GM12878 (cell line): ENCODE measurements at regions not wholly inside any gene's neighbourhood (a gene's known extent, or its start where the extent isn't known, plus 50 kb on each side); places are given as distances from the start of the nearest gene placed in this dataset.
A peak's percentile ranks its signal among the peaks of the same experiment; 100 is the strongest.

Experiments used
- ATAC-seq: fragments of 200-7000 bp; cut with Tn5 transposase; 3 replicates; pipeline ENCODE4 v1.9.1; 2020; ENCODE audit warnings: mild to moderate bottlenecking, moderate library complexity
- BruUV-seq: library from RNA; stranded (reverse); fragments of 400-500 nt; replicated peaks from 2 replicates; lab custom pipeline; 2021; lab: Mats Ljungman, UMichigan
- CTCF ChIA-PET: fragments of 300-600 bp; sonication (Branson Sonifier 250); formaldehyde crosslinking; extraction: SDS; loops from one replicate; lab custom pipeline; 2021; ENCODE audit warnings: inconsistent platforms; lab: Yijun Ruan, JAX
- POLR2A ChIA-PET: fragments of 350-600 bp; formaldehyde crosslinking; extraction: SDS; loops from one replicate; lab custom pipeline; 2021; ENCODE audit warnings: inconsistent platforms; lab: Charles Lee
- RAD21 ChIA-PET: fragments of 300-600 bp; sonication (Branson Sonifier 250); formaldehyde crosslinking; loops from one replicate; lab custom pipeline; 2023; ENCODE audit warnings: antibody characterized with exemption; ENCODE audit not compliant: unreplicated experiment; lab: Charles Lee
- SMC1A ChIA-PET: fragments of 300-600 bp; sonication (Branson Sonifier 250); formaldehyde crosslinking; loops from one replicate; lab custom pipeline; 2023; ENCODE audit not compliant: unreplicated experiment, uncharacterized antibody; lab: Charles Lee
- DNase-seq: peaks from one replicate; pipeline ENCODE4 v3.0.0-alpha.2; 2011; ENCODE audit warnings: low read depth, low spot score
- FAIRE-seq: peaks from 3 replicates; lab custom pipeline; 2011; peaks lifted over from hg19 to GRCh38; lab: Jason Lieb, UNC
- H2AFZ ChIP-seq: 2 replicates; pipeline ENCODE4 v1.6.0; 2011; ENCODE audit warnings: low read depth, low read length, control low read depth; ENCODE audit not compliant: control insufficient read depth
- H3K27ac ChIP-seq: 2 replicates; pipeline ENCODE4 v1.5.1; 2011; ENCODE audit warnings: control low read depth; ENCODE audit not compliant: control insufficient read depth, insufficient read depth
- H3K27me3 ChIP-seq, 2 experiments: replicated peaks in 1 of 2; 2 replicates each; pipeline versions ENCODE4 v1.6.0 to v1.6.1; 2011; ENCODE audit warnings: low read length in 1 of 2; ENCODE audit not compliant: control insufficient read depth in 2 of 2, insufficient read depth in 2 of 2
- H3K36me3 ChIP-seq, 2 experiments: 2 replicates each; pipeline ENCODE4 v1.5.1; 2011; ENCODE audit warnings: low read length in 1 of 2; ENCODE audit not compliant: control insufficient read depth in 2 of 2, insufficient read depth in 2 of 2
- H3K4me1 ChIP-seq: 2 replicates; pipeline ENCODE4 v1.6.1; 2011; ENCODE audit warnings: mild to moderate bottlenecking, low read length, moderate library complexity, mixed read lengths; ENCODE audit not compliant: control insufficient read depth, insufficient read depth
- H3K4me2 ChIP-seq: 2 replicates; pipeline ENCODE4 v1.6.0; 2011; ENCODE audit warnings: control low read depth; ENCODE audit not compliant: control insufficient read depth, insufficient read depth
- H3K4me3 ChIP-seq: fragments of 200-600 bp; sonication (generic); 2 replicates; pipeline ENCODE4 v1.5.1; 2016
- H3K79me2 ChIP-seq: 2 replicates; pipeline ENCODE4 v1.6.0; 2011; ENCODE audit warnings: low read length; ENCODE audit not compliant: control insufficient read depth, insufficient read depth
- H3K9ac ChIP-seq: 2 replicates; pipeline ENCODE4 v1.8.0; 2011; ENCODE audit warnings: low read length, control low read depth, mixed read lengths; ENCODE audit not compliant: control insufficient read depth, insufficient read depth
- H3K9me3 ChIP-seq: replicated peaks from 3 replicates; pipeline ENCODE4 v1.5.1; 2011; ENCODE audit warnings: mild to moderate bottlenecking, low read length; ENCODE audit not compliant: control insufficient read depth, insufficient read depth
- H4K20me1 ChIP-seq: 2 replicates; pipeline ENCODE4 v1.6.0; 2011; ENCODE audit not compliant: control insufficient read depth, insufficient read depth
- CBFB ChIP-seq: IDR thresholded peaks from 2 replicates; pipeline ENCODE4 v1.6.1; 2016; ENCODE audit warnings: antibody characterized with exemption, low read depth
- CBX5 ChIP-seq: sonication (generic); IDR thresholded peaks from 2 replicates; pipeline ENCODE4 v1.6.1; 2016; ENCODE audit warnings: low read depth, moderate library complexity, mild to moderate bottlenecking, inconsistent platforms
- CEBPB ChIP-seq, 2 experiments: fragments of 150-350 bp in 1 of 2; IDR thresholded peaks; 2 replicates each; pipeline ENCODE4 v1.6.1; 2012 to 2014; ENCODE audit warnings: low read depth in 2 of 2, low read length in 2 of 2, borderline replicate concordance in 1 of 2, inconsistent platforms in 1 of 2
- EGR1 ChIP-seq, 2 experiments: IDR thresholded peaks; 1 replicate in 1 of 2; 2 replicates in 1 of 2; pipeline ENCODE4 v1.6.1; 2011 to 2012; ENCODE audit warnings: low read depth in 2 of 2, low read length in 2 of 2, borderline replicate concordance in 1 of 2, mild to moderate bottlenecking in 1 of 2, moderate library complexity in 1 of 2
- ESRRA ChIP-seq: IDR thresholded peaks from 2 replicates; pipeline ENCODE4 v1.6.1; 2012; ENCODE audit warnings: mild to moderate bottlenecking, low read length, improper control_type of control experiment
- EZH2 ChIP-seq: IDR thresholded peaks from 2 replicates; pipeline ENCODE4 v1.6.1; 2012; ENCODE audit warnings: low read depth, mild to moderate bottlenecking, control low read depth, inconsistent platforms, low read length, borderline replicate concordance; ENCODE audit not compliant: control insufficient read depth
- GATAD2B ChIP-seq: fragments of 450-650 bp; conservative IDR thresholded peaks from 2 replicates; pipeline ENCODE4 v1.6.1; 2017; ENCODE audit warnings: low read depth, mild to moderate bottlenecking, moderate library complexity
- MTA3 ChIP-seq: IDR thresholded peaks from 2 replicates; pipeline ENCODE4 v1.6.1; 2012; ENCODE audit warnings: low read length, inconsistent platforms, borderline replicate concordance
- NFYB ChIP-seq: IDR thresholded peaks from 2 replicates; pipeline ENCODE4 v1.6.1; 2011; ENCODE audit warnings: low read depth, mild to moderate bottlenecking, low read length, improper control_type of control experiment, moderate library complexity; ENCODE audit not compliant: insufficient read depth
- NR2C1 ChIP-seq: fragments of 450-650 bp; IDR thresholded peaks from 2 replicates; pipeline ENCODE4 v1.6.1; 2017; ENCODE audit warnings: antibody characterized with exemption, mild to moderate bottlenecking, moderate library complexity
- POLR2AphosphoS2 ChIP-seq: IDR thresholded peaks from 2 replicates; pipeline ENCODE4 v1.6.1; 2011; ENCODE audit warnings: low read depth, mild to moderate bottlenecking, low read length, improper control_type of control experiment, moderate library complexity
- POLR2AphosphoS5 ChIP-seq: IDR thresholded peaks from 2 replicates; pipeline ENCODE4 v1.6.1; 2011; ENCODE audit warnings: mild to moderate bottlenecking, low read length, inconsistent platforms
- RAD51 ChIP-seq: fragments of 450-650 bp; IDR thresholded peaks from 2 replicates; pipeline ENCODE4 v1.6.1; 2016; ENCODE audit warnings: moderate library complexity, mild to moderate bottlenecking, inconsistent platforms
- SMAD5 ChIP-seq: IDR thresholded peaks from 2 replicates; pipeline ENCODE4 v1.6.1; 2016; ENCODE audit warnings: antibody characterized with exemption, low read depth
- YBX1 ChIP-seq: fragments of 450-650 bp; IDR thresholded peaks from 2 replicates; pipeline ENCODE4 v1.6.1; 2016; ENCODE audit warnings: antibody characterized with exemption
- YY1 ChIP-seq: IDR thresholded peaks from 2 replicates; pipeline ENCODE4 v1.6.1; 2011; ENCODE audit warnings: low read depth, mild to moderate bottlenecking, low read length
- ZNF207 ChIP-seq: fragments of 450-650 bp; IDR thresholded peaks from 2 replicates; pipeline ENCODE4 v1.6.1; 2014; ENCODE audit warnings: antibody characterized with exemption, mild to moderate bottlenecking, borderline replicate concordance
- ZNF274 ChIP-seq: IDR thresholded peaks from one replicate; pipeline ENCODE4 v1.8.0; 2011; ENCODE audit not compliant: insufficient read length, insufficient read depth
- WGBS: methylation state at CpG from one replicate; pipeline ENCODE4 v1.1.6; 2016; ENCODE audit warnings: low lambda C conversion rate; ENCODE audit not compliant: insufficient replicate concordance, insufficient coverage; ENCODE audit errors: missing lambda C conversion rate; 5-methylcytosine and 5-hydroxymethylcytosine counted together
- in situ Hi-C: fragments of 300-500 bp; cut with MboI; formaldehyde crosslinking; loops from 9 replicates; pipeline ENCODE4 v1.14.3; 2018; ENCODE audit warnings: mixed read lengths
- intact Hi-C: fragments of 100-400 bp; cut with micrococcal nuclease; formaldehyde crosslinking; loops from one replicate; pipeline ENCODE4 v1.14.2; 2022; ENCODE audit not compliant: unreplicated experiment
- TF ChIP-seq, protein P1 (sequence below): IDR thresholded peaks from 2 replicates; pipeline ENCODE4 v1.6.1; 2011; ENCODE audit warnings: borderline replicate concordance, low read depth, mild to moderate bottlenecking, moderate library complexity, low read length; ENCODE audit not compliant: insufficient read depth, poor library complexity, severe bottlenecking

DNA sequence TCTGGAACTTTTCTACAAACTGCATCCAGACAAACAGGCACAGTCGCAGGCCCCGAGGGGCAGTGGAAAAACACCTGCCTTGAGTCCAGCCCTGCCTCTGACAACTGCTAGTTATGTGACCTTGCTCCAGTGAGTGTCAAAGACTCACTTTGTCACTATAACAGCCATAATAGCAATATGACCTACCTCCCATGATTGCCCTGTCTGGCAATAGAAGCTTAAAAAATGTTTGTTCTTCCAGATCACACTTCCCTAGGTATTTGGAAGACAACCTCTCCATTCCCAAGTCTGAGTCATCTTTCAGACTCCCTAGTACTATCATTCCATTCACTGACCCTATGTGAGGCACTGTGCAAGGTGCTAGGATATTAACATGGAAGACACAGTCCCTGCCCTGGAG lies 74.5 kb downstream of the RPL27A start:
- Histone ChIP-seq H3K9me3 (no peaks in the 10 kb centered on the region), H3K9ac (no peak overlapping the region), H2AFZ (no peak overlapping the region), H3K36me3 (no peaks in the 10 kb centered on the region), H3K27ac (no peak overlapping the region), H3K4me3 (no peak overlapping the region), H3K79me2 (no peaks in the 10 kb centered on the region), H3K4me2 (no peak overlapping the region), H3K27me3 (no peaks in the 10 kb centered on the region; a peak in 1 of 4 replicates), H4K20me1 (no peaks in the 10 kb centered on the region), H3K4me1 (no peaks in the 10 kb centered on the region)
- FAIRE-seq (no peak), ATAC-seq (no peak), DNase-seq (no peak)
- TF ChIP-seq ESRRA (no peak), POLR2AphosphoS5 (no peak), ZNF274 (no peak), CBFB (no peak), GATAD2B (no peak)
- ChIA-PET SMC1A (interaction anchor here (1.4 to 1.8 kb wide), 4 partner anchors 8 to 25 kb away, joined by 4 to 8 read pairs (median 5); no protein-coding TSS in a partner anchor), POLR2A (no interaction called here), CTCF (interaction anchor here (1.5 to 1.6 kb wide), 3 partner anchors 14 to 203 kb away, joined by 3 to 4 read pairs (median 4); no protein-coding TSS in a partner anchor), RAD21 (no interaction called here)
- 93% methylated on average over 2 of the region's 2 CpGs for WGBS
- intact Hi-C loops = no loop called here
- no TSS peak for BruUV-seq
- in situ Hi-C loops = no loop called here

DNA sequence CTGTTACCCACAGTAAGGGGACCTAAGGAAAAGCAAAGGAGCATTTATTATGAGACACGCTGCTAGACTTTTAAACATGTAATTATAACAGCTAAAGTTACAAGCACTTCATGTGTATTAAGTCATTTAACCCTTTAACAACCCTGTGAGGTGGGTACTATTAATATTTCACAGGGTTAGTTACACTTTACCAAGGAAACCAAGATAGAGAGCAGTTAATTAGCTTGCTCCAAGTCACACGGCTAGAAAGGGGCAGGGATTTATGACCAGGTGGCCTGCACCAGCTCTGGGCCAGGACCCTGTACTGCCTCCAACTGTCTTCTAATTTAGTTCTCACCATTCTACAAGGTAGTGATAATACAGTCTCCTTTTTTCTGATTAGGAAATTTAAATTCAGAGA lies 74.9 kb downstream of the RPL27A start:
- no peak overlapping the region for H3K4me2 ChIP-seq
- no peaks in the 10 kb centered on the region; a peak in 1 of 4 replicates for H3K27me3 ChIP-seq
- no peak overlapping the region for H3K27ac ChIP-seq
- H2AFZ ChIP-seq = no peak overlapping the region
- no peak overlapping the region for H3K4me3 ChIP-seq
- no TSS peak for BruUV-seq
- no peak overlapping the region for H3K9ac ChIP-seq
- ChIA-PET POLR2A (no interaction called here), CTCF (interaction anchor here (1.5 to 1.6 kb wide), 3 partner anchors 13 to 202 kb away, joined by 3 to 4 read pairs (median 4); no protein-coding TSS in a partner anchor), SMC1A (interaction anchor here (1.4 to 1.8 kb wide), 4 partner anchors 8 to 25 kb away, joined by 4 to 8 read pairs (median 5); no protein-coding TSS in a partner anchor), RAD21 (no interaction called here)
- 38% methylated on average over 2 of the region's 2 CpGs for WGBS
- FAIRE-seq (no peak), DNase-seq (no peak), ATAC-seq (peak; percentile 26; the same call in 1 of the 3 replicates)
- intact Hi-C loops (no loop called here), in situ Hi-C loops (no loop called here)
- no peaks in the 10 kb centered on the region for H4K20me1 ChIP-seq
- H3K36me3 ChIP-seq = no peaks in the 10 kb centered on the region
- H3K4me1 ChIP-seq = no peaks in the 10 kb centered on the region
- H3K9me3 ChIP-seq = no peaks in the 10 kb centered on the region
- no peaks in the 10 kb centered on the region for H3K79me2 ChIP-seq
- no peak for TF ChIP-seq POLR2AphosphoS2
- TF ChIP-seq, protein P1, sequence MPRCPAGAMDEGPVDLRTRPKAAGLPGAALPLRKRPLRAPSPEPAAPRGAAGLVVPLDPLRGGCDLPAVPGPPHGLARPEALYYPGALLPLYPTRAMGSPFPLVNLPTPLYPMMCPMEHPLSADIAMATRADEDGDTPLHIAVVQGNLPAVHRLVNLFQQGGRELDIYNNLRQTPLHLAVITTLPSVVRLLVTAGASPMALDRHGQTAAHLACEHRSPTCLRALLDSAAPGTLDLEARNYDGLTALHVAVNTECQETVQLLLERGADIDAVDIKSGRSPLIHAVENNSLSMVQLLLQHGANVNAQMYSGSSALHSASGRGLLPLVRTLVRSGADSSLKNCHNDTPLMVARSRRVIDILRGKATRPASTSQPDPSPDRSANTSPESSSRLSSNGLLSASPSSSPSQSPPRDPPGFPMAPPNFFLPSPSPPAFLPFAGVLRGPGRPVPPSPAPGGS = no peak
- no peak for TF ChIP-seq RAD51
- TF ChIP-seq POLR2AphosphoS5 = no peak
- TF ChIP-seq EGR1 (IDR thresholded peaks at IDR 0.05; ENCODE audit: borderline replicate concordance in 1 of 2, low read depth in 2 of 2, low read length in 2 of 2) = no peak
- TF ChIP-seq YY1 = no peak
- TF ChIP-seq NR2C1 = no peak
- TF ChIP-seq NFYB = no peak
- no peak for TF ChIP-seq SMAD5
- no peak for TF ChIP-seq ZNF207
- TF ChIP-seq CEBPB (IDR thresholded peaks at IDR 0.05; ENCODE audit: borderline replicate concordance in 1 of 2, low read depth in 2 of 2, low read length in 2 of 2) = no peak
- TF ChIP-seq YBX1 = no peak
- no peak for TF ChIP-seq CBX5
- no peak for TF ChIP-seq MTA3
- TF ChIP-seq EZH2 = no peak
